GM23338 (cell line): ENCODE measurements at regions not wholly inside any gene's neighbourhood (a gene's known extent, or its start where the extent isn't known, plus 50 kb on each side); places are given as distances from the start of the nearest gene placed in this dataset.

Experiments
- ATAC-seq: fragments of 200-7000 bp; cut with Tn5 transposase; 3 replicates; pipeline ENCODE4 v1.9.1; 2020
- DNase-seq: peaks from one replicate; pipeline ENCODE4 v3.0.0-alpha.2; 2015; ENCODE audit warnings: low spot score
- H2AFZ ChIP-seq: fragments of 200-600 bp; sonication (generic); 2 replicates; pipeline ENCODE4 v1.8.0; 2016; ENCODE audit warnings: antibody characterized with exemption, mild to moderate bottlenecking, moderate library complexity
- H3F3A ChIP-seq: fragments of 200-600 bp; sonication (generic); replicated peaks from 2 replicates; pipeline ENCODE4 v1.8.0; 2017; ENCODE audit warnings: antibody characterized with exemption, mixed run types, low read depth
- H3K27ac ChIP-seq: fragments of 200-600 bp; sonication (generic); 2 replicates; pipeline ENCODE4 v1.6.1; 2016; ENCODE audit warnings: low read depth
- H3K27me3 ChIP-seq: fragments of 200-600 bp; sonication (generic); 2 replicates; pipeline ENCODE4 v1.8.0; 2016; ENCODE audit warnings: mild to moderate bottlenecking, mixed run types, moderate library complexity; ENCODE audit not compliant: insufficient read depth
- H3K36me3 ChIP-seq: fragments of 200-600 bp; sonication (generic); 2 replicates; pipeline ENCODE4 v1.8.0; 2016; ENCODE audit warnings: mild to moderate bottlenecking; ENCODE audit not compliant: insufficient read depth
- H3K4me1 ChIP-seq: fragments of 200-600 bp; sonication (generic); 2 replicates; pipeline ENCODE4 v1.8.0; 2016; ENCODE audit warnings: mild to moderate bottlenecking, moderate library complexity; ENCODE audit not compliant: insufficient read depth
- H3K4me2 ChIP-seq: fragments of 200-600 bp; sonication (generic); 2 replicates; pipeline ENCODE4 v1.7.1; 2017; ENCODE audit warnings: mixed run types
- H3K4me3 ChIP-seq: fragments of 200-600 bp; sonication (generic); 2 replicates; pipeline ENCODE4 v1.6.1; 2016; ENCODE audit warnings: mixed run types
- H3K79me2 ChIP-seq: fragments of 200-600 bp; sonication (generic); replicated peaks from 2 replicates; pipeline ENCODE4 v1.8.0; 2017; ENCODE audit warnings: mild to moderate bottlenecking; ENCODE audit not compliant: insufficient read depth
- H3K9me2 ChIP-seq: fragments of 200-600 bp; sonication (generic); 2 replicates; pipeline ENCODE4 v1.8.0; 2017; ENCODE audit not compliant: insufficient read depth
- H4K20me1 ChIP-seq: fragments of 200-600 bp; sonication (generic); replicated peaks from 2 replicates; pipeline ENCODE4 v1.8.0; 2017; ENCODE audit warnings: mild to moderate bottlenecking; ENCODE audit not compliant: insufficient read depth
- H3K27ac Mint-ChIP-seq: 2 replicates; pipeline ENCODE4 v1.8.0; 2020; ENCODE audit warnings: inconsistent platforms, mild to moderate bottlenecking, moderate library complexity, mixed read lengths
- H3K27me3 Mint-ChIP-seq: 3 replicates; pipeline ENCODE4 v1.8.0; 2022; ENCODE audit warnings: low read depth, mild to moderate bottlenecking, moderate library complexity, mixed read lengths, inconsistent platforms; ENCODE audit not compliant: insufficient read depth, poor library complexity
- H3K36me3 Mint-ChIP-seq: 3 replicates; pipeline ENCODE4 v1.8.0; 2021; ENCODE audit warnings: low read depth, mild to moderate bottlenecking, inconsistent platforms, moderate library complexity, mixed read lengths
- H3K4me1 Mint-ChIP-seq: 3 replicates; pipeline ENCODE4 v1.8.0; 2020; ENCODE audit warnings: mild to moderate bottlenecking, inconsistent platforms, mixed read lengths
- H3K4me3 Mint-ChIP-seq: 3 replicates; pipeline ENCODE4 v1.8.0; 2021; ENCODE audit warnings: moderate library complexity, mild to moderate bottlenecking, inconsistent platforms, mixed read lengths
- H3K9me3 Mint-ChIP-seq: 3 replicates; pipeline ENCODE4 v1.8.0; 2020; ENCODE audit warnings: moderate library complexity, mild to moderate bottlenecking, inconsistent platforms, mixed read lengths
- CREB1 ChIP-seq: fragments of 250-450 bp; sonication (Bioruptor Pico); IDR thresholded peaks from 2 replicates; pipeline ENCODE4 v1.5.0; 2020; ENCODE audit warnings: low read depth, mild to moderate bottlenecking, moderate library complexity
- EZH2phosphoT487 ChIP-seq: fragments of 200-600 bp; sonication (generic); IDR thresholded peaks from one replicate; pipeline ENCODE4 v1.8.1; 2018; ENCODE audit warnings: antibody characterized with exemption; ENCODE audit not compliant: unreplicated experiment
- JUNB ChIP-seq: IDR thresholded peaks from one replicate; pipeline ENCODE4 v1.6.1; 2016; ENCODE audit warnings: antibody characterized with exemption; ENCODE audit not compliant: unreplicated experiment
- STAT1 ChIP-seq: IDR thresholded peaks from one replicate; pipeline ENCODE4 v1.6.1; 2016; ENCODE audit warnings: antibody characterized with exemption; ENCODE audit not compliant: unreplicated experiment
- ZNF331 ChIP-seq: fragments of 250-450 bp; sonication (Bioruptor Pico); IDR thresholded peaks from 2 replicates; pipeline ENCODE4 v1.5.0; 2020; ENCODE audit warnings: low read depth, mild to moderate bottlenecking, moderate library complexity
- TF ChIP-seq, protein P1 (sequence below): fragments of 250-450 bp; sonication (Bioruptor Pico); IDR thresholded peaks from 2 replicates; pipeline ENCODE4 v1.5.0; 2020; ENCODE audit warnings: mild to moderate bottlenecking, moderate library complexity

DNA sequence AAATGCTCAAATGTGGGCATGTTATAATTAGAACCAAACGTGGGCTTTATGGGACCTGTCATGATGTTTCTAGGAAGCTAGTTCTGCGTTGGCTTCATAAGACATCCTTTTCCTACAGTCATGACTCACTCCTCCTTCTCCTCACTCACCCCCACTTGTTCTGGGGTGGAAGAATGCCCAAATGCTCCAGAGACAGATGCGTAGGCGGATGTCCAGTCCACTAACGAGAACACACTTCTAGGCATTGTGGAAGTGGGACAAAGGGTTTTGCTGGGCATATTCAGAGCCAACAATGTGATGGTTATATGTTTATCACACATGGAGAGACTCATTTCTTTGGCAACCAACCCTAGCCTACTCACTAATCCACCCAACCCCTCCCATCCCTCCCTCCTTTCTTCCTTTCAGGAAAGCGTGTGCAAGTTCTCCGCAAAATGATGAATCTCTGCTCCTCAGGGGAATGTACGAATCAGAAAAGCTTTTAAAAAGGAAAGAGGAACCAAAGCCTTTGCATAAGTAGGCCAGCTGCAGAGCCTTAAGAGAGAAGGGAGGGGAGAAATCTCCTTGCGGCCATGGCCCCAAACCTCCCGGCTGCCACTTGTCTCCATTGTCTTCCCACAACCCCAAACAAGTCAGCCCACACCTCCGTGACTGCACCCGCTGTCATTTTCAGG, 123.0 kb upstream of the SPRED1 start:
- no peaks in the 10 kb centered on the region for H3K9me3 Mint-ChIP-seq
- H3K4me3 ChIP-seq, result no peak overlapping the region
- H4K20me1 ChIP-seq, result no peaks in the 10 kb centered on the region
- H3K9me2 ChIP-seq, result no peaks in the 10 kb centered on the region
- no peaks in the 10 kb centered on the region for H3K36me3 Mint-ChIP-seq
- H3K27ac Mint-ChIP-seq, result no peak overlapping the region
- no peak overlapping the region for H3K4me2 ChIP-seq
- no peaks in the 10 kb centered on the region for H3K27me3 ChIP-seq
- H3K27me3 Mint-ChIP-seq, result no peaks in the 10 kb centered on the region
- H3F3A ChIP-seq, result no peaks in the 10 kb centered on the region
- no peaks in the 10 kb centered on the region for H3K36me3 ChIP-seq
- H2AFZ ChIP-seq, result peak overlapping the region; percentile 84; the same call in 1 of the 2 replicates
- no peak for TF ChIP-seq EZH2phosphoT487
- no peak for TF ChIP-seq ZNF331
- TF ChIP-seq STAT1, result no peak
- TF ChIP-seq JUNB, result no peak
- TF ChIP-seq, protein P1, sequence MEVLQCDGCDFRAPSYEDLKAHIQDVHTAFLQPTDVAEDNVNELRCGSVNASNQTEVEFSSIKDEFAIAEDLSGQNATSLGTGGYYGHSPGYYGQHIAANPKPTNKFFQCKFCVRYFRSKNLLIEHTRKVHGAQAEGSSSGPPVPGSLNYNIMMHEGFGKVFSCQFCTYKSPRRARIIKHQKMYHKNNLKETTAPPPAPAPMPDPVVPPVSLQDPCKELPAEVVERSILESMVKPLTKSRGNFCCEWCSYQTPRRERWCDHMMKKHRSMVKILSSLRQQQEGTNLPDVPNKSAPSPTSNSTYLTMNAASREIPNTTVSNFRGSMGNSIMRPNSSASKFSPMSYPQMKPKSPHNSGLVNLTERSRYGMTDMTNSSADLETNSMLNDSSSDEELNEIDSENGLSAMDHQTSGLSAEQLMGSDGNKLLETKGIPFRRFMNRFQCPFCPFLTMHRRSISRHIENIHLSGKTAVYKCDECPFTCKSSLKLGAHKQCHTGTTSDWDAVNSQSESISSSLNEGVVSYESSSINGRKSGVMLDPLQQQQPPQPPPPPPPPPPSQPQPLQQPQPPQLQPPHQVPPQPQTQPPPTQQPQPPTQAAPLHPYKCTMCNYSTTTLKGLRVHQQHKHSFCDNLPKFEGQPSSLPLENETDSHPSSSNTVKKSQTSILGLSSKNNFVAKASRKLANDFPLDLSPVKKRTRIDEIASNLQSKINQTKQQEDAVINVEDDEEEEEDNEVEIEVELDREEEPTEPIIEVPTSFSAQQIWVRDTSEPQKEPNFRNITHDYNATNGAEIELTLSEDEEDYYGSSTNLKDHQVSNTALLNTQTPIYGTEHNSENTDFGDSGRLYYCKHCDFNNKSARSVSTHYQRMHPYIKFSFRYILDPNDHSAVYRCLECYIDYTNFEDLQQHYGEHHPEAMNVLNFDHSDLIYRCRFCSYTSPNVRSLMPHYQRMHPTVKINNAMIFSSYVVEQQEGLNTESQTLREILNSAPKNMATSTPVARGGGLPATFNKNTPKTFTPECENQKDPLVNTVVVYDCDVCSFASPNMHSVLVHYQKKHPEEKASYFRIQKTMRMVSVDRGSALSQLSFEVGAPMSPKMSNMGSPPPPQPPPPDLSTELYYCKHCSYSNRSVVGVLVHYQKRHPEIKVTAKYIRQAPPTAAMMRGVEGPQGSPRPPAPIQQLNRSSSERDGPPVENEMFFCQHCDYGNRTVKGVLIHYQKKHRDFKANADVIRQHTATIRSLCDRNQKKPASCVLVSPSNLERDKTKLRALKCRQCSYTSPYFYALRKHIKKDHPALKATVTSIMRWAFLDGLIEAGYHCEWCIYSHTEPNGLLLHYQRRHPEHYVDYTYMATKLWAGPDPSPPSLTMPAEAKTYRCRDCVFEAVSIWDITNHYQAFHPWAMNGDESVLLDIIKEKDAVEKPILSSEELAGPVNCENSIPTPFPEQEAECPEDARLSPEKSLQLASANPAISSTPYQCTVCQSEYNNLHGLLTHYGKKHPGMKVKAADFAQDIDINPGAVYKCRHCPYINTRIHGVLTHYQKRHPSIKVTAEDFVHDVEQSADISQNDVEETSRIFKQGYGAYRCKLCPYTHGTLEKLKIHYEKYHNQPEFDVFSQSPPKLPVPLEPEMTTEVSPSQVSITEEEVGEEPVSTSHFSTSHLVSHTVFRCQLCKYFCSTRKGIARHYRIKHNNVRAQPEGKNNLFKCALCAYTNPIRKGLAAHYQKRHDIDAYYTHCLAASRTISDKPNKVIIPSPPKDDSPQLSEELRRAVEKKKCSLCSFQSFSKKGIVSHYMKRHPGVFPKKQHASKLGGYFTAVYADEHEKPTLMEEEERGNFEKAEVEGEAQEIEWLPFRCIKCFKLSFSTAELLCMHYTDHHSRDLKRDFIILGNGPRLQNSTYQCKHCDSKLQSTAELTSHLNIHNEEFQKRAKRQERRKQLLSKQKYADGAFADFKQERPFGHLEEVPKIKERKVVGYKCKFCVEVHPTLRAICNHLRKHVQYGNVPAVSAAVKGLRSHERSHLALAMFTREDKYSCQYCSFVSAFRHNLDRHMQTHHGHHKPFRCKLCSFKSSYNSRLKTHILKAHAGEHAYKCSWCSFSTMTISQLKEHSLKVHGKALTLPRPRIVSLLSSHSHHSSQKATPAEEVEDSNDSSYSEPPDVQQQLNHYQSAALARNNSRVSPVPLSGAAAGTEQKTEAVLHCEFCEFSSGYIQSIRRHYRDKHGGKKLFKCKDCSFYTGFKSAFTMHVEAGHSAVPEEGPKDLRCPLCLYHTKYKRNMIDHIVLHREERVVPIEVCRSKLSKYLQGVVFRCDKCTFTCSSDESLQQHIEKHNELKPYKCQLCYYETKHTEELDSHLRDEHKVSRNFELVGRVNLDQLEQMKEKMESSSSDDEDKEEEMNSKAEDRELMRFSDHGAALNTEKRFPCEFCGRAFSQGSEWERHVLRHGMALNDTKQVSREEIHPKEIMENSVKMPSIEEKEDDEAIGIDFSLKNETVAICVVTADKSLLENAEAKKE (CRISPR knock-in tag), result no peak
- H3K27ac ChIP-seq, result no peak overlapping the region
- ATAC-seq, result no peak
- H3K79me2 ChIP-seq, result no peaks in the 10 kb centered on the region
- peaks cover 15% of the 10 kb centered on the region for H3K4me1 Mint-ChIP-seq
- no peak overlapping the region for H3K4me3 Mint-ChIP-seq
- H3K4me1 ChIP-seq, result no peaks in the 10 kb centered on the region
- DNase-seq, result no peak

DNA sequence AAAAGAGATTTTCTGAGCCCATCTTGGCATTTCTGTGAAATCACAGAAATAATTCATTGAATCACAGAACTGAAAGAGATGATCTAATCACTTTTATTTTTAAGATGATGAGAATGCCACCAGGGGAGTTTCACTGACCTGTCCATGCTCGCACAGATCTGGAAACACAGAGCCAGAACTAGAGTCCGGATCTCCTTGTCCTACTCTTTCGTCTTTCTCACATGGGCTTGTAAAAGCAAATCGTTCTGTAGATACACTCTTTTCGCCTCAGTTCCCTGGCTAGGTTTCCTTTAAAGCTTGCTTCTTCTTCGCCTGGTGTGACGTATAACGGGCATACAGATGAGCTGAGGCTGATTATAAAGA, 122.5 kb upstream of the SPRED1 start:
- Histone ChIP-seq H3K4me3 (no peak overlapping the region), H3K9me2 (no peaks in the 10 kb centered on the region), H2AFZ (peak overlapping the region; percentile 84; the same call in 1 of the 2 replicates), H3K27ac (no peak overlapping the region), H3K27me3 (no peaks in the 10 kb centered on the region), H3K79me2 (no peaks in the 10 kb centered on the region), H4K20me1 (no peaks in the 10 kb centered on the region), H3K4me1 (no peaks in the 10 kb centered on the region), H3F3A (no peaks in the 10 kb centered on the region), H3K4me2 (no peak overlapping the region), H3K36me3 (no peaks in the 10 kb centered on the region)
- Mint-ChIP-seq H3K27ac (no peak overlapping the region), H3K27me3 (no peaks in the 10 kb centered on the region), H3K9me3 (no peaks in the 10 kb centered on the region), H3K4me1 (peaks cover 15% of the 10 kb centered on the region), H3K4me3 (no peak overlapping the region), H3K36me3 (no peaks in the 10 kb centered on the region)
- DNase-seq (no peak), ATAC-seq (no peak)
- TF ChIP-seq JUNB, result no peak
- TF ChIP-seq CREB1 (CRISPR knock-in tag), result no peak
- no peak for TF ChIP-seq ZNF331
- TF ChIP-seq, protein P1 (CRISPR knock-in tag), result no peak
